SK-N-SH treated with all-trans-retinoic acid at 6 μM for 48 hours (cell line): ENCODE measurements at regions not wholly inside any gene's neighbourhood (a gene's known extent, or its start where the extent isn't known, plus 50 kb on each side); places are given as distances from the start of the nearest gene placed in this dataset.

Experiments used
- ATAC-seq: fragments of 200-7000 bp; cut with Tn5 transposase; 3 replicates; pipeline ENCODE4 v1.9.1; 2020; ENCODE audit warnings: mild to moderate bottlenecking, moderate library complexity
- ARNTL ChIP-seq: fragments of 450-650 bp; formaldehyde crosslinking; IDR thresholded peaks from 2 replicates; pipeline ENCODE4 v1.5.0; 2020; ENCODE audit warnings: low read depth, mild to moderate bottlenecking, moderate library complexity, borderline replicate concordance
- BACH2 ChIP-seq: fragments of 250-450 bp; sonication (Bioruptor Pico); IDR thresholded peaks from 2 replicates; pipeline ENCODE4 v1.9.0; 2021; ENCODE audit warnings: mild to moderate bottlenecking, borderline replicate concordance
- CSDC2 ChIP-seq: fragments of 250-450 bp; sonication (Bioruptor Pico); IDR thresholded peaks from 2 replicates; pipeline ENCODE4 v1.5.0; 2020; ENCODE audit warnings: mild to moderate bottlenecking, moderate library complexity
- ISL1 ChIP-seq: fragments of 250-450 bp; sonication (Bioruptor Pico); IDR thresholded peaks from 2 replicates; pipeline ENCODE4 v2.1.2; 2022; ENCODE audit warnings: mild to moderate bottlenecking, moderate library complexity
- SNAI2 ChIP-seq: fragments of 250-450 bp; sonication (Bioruptor Pico); IDR thresholded peaks from 2 replicates; pipeline ENCODE4 v1.5.0; 2020; ENCODE audit warnings: mild to moderate bottlenecking, moderate library complexity
- TCF4 ChIP-seq: fragments of 250-450 bp; sonication (Bioruptor Pico); IDR thresholded peaks from 2 replicates; pipeline ENCODE4 v1.8.0; 2021; ENCODE audit warnings: mild to moderate bottlenecking, moderate library complexity, borderline replicate concordance
- ZC3H10 ChIP-seq: fragments of 250-450 bp; sonication (Bioruptor Pico); IDR thresholded peaks from 2 replicates; pipeline ENCODE4 v1.5.1; 2021; ENCODE audit warnings: mild to moderate bottlenecking, moderate library complexity
- ZFP3 ChIP-seq: fragments of 250-450 bp; sonication (Bioruptor Pico); IDR thresholded peaks from 2 replicates; pipeline ENCODE4 v1.5.0; 2020; ENCODE audit warnings: mild to moderate bottlenecking, moderate library complexity
- ZFP30 ChIP-seq: fragments of 450-650 bp; formaldehyde crosslinking; IDR thresholded peaks from 2 replicates; pipeline ENCODE4 v1.5.0; 2022; ENCODE audit warnings: mild to moderate bottlenecking, moderate library complexity
- ZNF565 ChIP-seq: fragments of 450-650 bp; formaldehyde crosslinking; conservative IDR thresholded peaks from 2 replicates; pipeline ENCODE4 v1.5.0; 2020; ENCODE audit warnings: low read depth, mild to moderate bottlenecking, moderate library complexity
- ZNF8 ChIP-seq: fragments of 450-650 bp; formaldehyde crosslinking; IDR thresholded peaks from 2 replicates; pipeline ENCODE4 v1.5.0; 2020; ENCODE audit warnings: mild to moderate bottlenecking, moderate library complexity
- TF ChIP-seq, protein P1 (sequence below): fragments of 250-450 bp; sonication (Bioruptor Pico); IDR thresholded peaks from 2 replicates; pipeline ENCODE4 v1.5.1; 2020; ENCODE audit warnings: low read depth, mild to moderate bottlenecking, moderate library complexity
- TF ChIP-seq, protein P2 (sequence below): fragments of 250-450 bp; sonication (Bioruptor Pico); IDR thresholded peaks from 2 replicates; pipeline ENCODE4 v1.8.0; 2021; ENCODE audit warnings: low read depth, mild to moderate bottlenecking, moderate library complexity, borderline replicate concordance
- TF ChIP-seq, protein P3 (sequence below): fragments of 250-450 bp; sonication (Bioruptor Pico); IDR thresholded peaks from 2 replicates; pipeline ENCODE4 v1.5.1; 2021; ENCODE audit warnings: mild to moderate bottlenecking, moderate library complexity
- TF ChIP-seq, protein P4 (sequence below): fragments of 250-450 bp; sonication (Bioruptor Pico); IDR thresholded peaks from 2 replicates; pipeline ENCODE4 v1.8.0; 2020; ENCODE audit warnings: mild to moderate bottlenecking, moderate library complexity, borderline replicate concordance
- TF ChIP-seq, protein P5 (sequence below): fragments of 250-450 bp; sonication (Bioruptor Pico); IDR thresholded peaks from 2 replicates; pipeline ENCODE4 v1.5.0; 2020; ENCODE audit warnings: mild to moderate bottlenecking, moderate library complexity

DNA sequence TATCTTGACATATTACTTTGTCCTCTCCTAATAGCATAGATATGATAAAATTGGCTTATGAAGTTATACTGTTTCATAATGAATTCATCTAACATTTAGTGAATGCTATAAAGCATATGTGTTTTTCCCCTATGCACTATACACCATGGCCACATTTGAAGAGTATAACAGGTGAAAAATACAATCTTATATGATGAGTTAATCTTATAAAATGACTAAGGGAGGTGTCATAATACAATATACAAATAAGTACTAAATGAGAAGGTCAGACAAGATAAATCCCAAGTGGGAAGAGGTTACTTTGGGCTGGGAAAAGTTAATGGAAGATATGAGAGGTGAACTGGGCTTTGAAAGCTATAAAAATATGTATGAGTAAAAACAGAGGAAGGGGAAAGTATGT lies 174.4 kb downstream of the PCSK1 start:
- TF ChIP-seq ZNF8 (CRISPR knock-in tag) (no peak), SNAI2 (CRISPR knock-in tag) (no peak), TCF4 (CRISPR knock-in tag) (no peak), ARNTL (CRISPR knock-in tag) (no peak), BACH2 (no peak), ZC3H10 (CRISPR knock-in tag) (no peak)
- TF ChIP-seq, protein P1, sequence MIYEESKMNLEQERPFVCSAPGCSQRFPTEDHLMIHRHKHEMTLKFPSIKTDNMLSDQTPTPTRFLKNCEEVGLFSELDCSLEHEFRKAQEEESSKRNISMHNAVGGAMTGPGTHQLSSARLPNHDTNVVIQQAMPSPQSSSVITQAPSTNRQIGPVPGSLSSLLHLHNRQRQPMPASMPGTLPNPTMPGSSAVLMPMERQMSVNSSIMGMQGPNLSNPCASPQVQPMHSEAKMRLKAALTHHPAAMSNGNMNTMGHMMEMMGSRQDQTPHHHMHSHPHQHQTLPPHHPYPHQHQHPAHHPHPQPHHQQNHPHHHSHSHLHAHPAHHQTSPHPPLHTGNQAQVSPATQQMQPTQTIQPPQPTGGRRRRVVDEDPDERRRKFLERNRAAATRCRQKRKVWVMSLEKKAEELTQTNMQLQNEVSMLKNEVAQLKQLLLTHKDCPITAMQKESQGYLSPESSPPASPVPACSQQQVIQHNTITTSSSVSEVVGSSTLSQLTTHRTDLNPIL (CRISPR knock-in tag) = no peak
- TF ChIP-seq, protein P2, sequence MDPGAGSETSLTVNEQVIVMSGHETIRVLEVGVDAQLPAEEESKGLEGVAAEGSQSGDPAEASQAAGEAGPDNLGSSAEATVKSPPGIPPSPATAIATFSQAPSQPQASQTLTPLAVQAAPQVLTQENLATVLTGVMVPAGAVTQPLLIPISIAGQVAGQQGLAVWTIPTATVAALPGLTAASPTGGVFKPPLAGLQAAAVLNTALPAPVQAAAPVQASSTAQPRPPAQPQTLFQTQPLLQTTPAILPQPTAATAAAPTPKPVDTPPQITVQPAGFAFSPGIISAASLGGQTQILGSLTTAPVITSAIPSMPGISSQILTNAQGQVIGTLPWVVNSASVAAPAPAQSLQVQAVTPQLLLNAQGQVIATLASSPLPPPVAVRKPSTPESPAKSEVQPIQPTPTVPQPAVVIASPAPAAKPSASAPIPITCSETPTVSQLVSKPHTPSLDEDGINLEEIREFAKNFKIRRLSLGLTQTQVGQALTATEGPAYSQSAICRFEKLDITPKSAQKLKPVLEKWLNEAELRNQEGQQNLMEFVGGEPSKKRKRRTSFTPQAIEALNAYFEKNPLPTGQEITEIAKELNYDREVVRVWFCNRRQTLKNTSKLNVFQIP (CRISPR knock-in tag) = no peak
- ATAC-seq = no peak

DNA sequence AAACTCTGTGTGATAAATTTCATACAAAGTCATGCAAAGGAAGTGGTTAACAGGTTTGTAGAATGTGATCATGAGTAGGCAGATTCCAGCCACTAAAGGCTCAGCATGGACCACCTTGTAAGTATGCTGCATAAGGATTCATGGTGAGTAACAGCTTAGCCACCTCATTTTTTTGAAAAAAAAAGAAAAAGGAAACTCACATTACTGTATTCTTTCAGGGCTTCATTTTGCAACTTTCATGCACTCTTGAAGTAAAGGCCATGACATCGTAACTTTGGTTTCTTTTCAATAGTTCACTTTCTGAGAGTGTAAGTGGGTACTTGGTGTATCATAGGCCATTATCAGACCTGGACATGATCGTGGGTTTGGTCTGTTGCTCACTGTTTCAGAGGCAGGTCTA lies 175.1 kb downstream of the PCSK1 start:
- TF ChIP-seq ZFP30 = no peak
- TF ChIP-seq ZNF565 (CRISPR knock-in tag) = no peak
- no peak for TF ChIP-seq CSDC2 (CRISPR knock-in tag)
- TF ChIP-seq ARNTL (CRISPR knock-in tag) = no peak
- ATAC-seq = no peak

DNA sequence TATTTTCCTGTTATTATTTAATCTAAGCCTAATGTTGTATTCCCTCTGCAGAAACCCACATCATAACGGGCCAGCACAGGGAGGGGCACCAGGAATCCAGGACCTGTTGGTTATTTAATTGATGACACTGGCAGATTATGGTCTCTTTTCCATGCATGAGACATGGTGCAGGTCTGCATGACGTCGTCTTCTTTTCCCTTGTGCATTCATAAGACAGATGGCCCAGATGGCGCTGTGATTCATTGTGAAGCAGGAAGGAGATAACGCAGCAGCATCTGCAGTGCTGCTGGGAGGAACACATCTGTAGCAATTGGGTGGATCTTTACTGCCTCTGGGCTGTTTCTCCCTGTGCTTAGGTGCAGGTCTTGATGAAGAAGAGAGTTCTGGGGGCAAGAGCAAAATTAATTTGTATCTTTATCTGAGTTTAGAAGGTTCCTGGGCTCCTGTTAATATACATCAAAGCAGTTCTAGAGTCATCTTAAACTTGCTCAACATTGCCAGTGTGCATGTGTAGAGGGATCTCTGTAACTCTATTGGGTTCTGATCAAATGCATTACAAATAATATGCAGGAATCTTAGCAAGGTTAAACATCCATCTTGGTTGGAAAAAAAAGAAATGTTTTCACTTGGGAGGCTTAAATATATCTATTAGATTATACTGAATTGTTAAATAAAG lies 176.1 kb downstream of the PCSK1 start:
- peak; percentile 70 for ATAC-seq
- TF ChIP-seq ISL1 (peak; percentile 57), TCF4 (CRISPR knock-in tag) (peak; percentile 97), ZNF565 (CRISPR knock-in tag) (peak; percentile 71; the same call in 1 of the 2 replicates), ZFP3 (CRISPR knock-in tag) (0 out of 2 replicates have a peak, but pooled peaks have one; percentile 53), SNAI2 (CRISPR knock-in tag) (peak; percentile 53; the same call in 1 of the 2 replicates), ZNF8 (CRISPR knock-in tag) (peak; percentile 57), ZC3H10 (CRISPR knock-in tag) (no peak)
- TF ChIP-seq, protein P3, sequence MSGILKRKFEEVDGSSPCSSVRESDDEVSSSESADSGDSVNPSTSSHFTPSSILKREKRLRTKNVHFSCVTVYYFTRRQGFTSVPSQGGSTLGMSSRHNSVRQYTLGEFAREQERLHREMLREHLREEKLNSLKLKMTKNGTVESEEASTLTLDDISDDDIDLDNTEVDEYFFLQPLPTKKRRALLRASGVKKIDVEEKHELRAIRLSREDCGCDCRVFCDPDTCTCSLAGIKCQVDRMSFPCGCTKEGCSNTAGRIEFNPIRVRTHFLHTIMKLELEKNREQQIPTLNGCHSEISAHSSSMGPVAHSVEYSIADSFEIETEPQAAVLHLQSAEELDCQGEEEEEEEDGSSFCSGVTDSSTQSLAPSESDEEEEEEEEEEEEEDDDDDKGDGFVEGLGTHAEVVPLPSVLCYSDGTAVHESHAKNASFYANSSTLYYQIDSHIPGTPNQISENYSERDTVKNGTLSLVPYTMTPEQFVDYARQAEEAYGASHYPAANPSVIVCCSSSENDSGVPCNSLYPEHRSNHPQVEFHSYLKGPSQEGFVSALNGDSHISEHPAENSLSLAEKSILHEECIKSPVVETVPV (CRISPR knock-in tag) = no peak; the same call in 1 of the 2 replicates
- TF ChIP-seq, protein P4, sequence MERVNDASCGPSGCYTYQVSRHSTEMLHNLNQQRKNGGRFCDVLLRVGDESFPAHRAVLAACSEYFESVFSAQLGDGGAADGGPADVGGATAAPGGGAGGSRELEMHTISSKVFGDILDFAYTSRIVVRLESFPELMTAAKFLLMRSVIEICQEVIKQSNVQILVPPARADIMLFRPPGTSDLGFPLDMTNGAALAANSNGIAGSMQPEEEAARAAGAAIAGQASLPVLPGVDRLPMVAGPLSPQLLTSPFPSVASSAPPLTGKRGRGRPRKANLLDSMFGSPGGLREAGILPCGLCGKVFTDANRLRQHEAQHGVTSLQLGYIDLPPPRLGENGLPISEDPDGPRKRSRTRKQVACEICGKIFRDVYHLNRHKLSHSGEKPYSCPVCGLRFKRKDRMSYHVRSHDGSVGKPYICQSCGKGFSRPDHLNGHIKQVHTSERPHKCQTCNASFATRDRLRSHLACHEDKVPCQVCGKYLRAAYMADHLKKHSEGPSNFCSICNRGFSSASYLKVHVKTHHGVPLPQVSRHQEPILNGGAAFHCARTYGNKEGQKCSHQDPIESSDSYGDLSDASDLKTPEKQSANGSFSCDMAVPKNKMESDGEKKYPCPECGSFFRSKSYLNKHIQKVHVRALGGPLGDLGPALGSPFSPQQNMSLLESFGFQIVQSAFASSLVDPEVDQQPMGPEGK (CRISPR knock-in tag) = no peak
- TF ChIP-seq, protein P5, sequence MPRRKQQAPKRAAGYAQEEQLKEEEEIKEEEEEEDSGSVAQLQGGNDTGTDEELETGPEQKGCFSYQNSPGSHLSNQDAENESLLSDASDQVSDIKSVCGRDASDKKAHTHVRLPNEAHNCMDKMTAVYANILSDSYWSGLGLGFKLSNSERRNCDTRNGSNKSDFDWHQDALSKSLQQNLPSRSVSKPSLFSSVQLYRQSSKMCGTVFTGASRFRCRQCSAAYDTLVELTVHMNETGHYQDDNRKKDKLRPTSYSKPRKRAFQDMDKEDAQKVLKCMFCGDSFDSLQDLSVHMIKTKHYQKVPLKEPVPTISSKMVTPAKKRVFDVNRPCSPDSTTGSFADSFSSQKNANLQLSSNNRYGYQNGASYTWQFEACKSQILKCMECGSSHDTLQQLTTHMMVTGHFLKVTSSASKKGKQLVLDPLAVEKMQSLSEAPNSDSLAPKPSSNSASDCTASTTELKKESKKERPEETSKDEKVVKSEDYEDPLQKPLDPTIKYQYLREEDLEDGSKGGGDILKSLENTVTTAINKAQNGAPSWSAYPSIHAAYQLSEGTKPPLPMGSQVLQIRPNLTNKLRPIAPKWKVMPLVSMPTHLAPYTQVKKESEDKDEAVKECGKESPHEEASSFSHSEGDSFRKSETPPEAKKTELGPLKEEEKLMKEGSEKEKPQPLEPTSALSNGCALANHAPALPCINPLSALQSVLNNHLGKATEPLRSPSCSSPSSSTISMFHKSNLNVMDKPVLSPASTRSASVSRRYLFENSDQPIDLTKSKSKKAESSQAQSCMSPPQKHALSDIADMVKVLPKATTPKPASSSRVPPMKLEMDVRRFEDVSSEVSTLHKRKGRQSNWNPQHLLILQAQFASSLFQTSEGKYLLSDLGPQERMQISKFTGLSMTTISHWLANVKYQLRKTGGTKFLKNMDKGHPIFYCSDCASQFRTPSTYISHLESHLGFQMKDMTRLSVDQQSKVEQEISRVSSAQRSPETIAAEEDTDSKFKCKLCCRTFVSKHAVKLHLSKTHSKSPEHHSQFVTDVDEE = peak; percentile 94
- TF ChIP-seq, protein P1 (CRISPR knock-in tag) = peak; percentile 64; the same call in 1 of the 2 replicates
